HFFc6 (cell line): ENCODE measurements at regions not wholly inside any gene's neighbourhood (a gene's known extent, or its start where the extent isn't known, plus 50 kb on each side); places are given as distances from the start of the nearest gene placed in this dataset.

Experiments
- DNase-seq: peaks from one replicate; pipeline ENCODE4 v3.0.0-alpha.2; 2018
- H3K27ac Mint-ChIP-seq: 2 replicates; pipeline ENCODE4 v1.8.0; 2020; ENCODE audit warnings: mild to moderate bottlenecking, mixed read lengths
- H3K27me3 Mint-ChIP-seq: 2 replicates; pipeline ENCODE4 v1.8.0; 2021; ENCODE audit warnings: mild to moderate bottlenecking, moderate library complexity, mixed read lengths; ENCODE audit not compliant: insufficient read depth
- H3K36me3 Mint-ChIP-seq: 2 replicates; pipeline ENCODE4 v1.8.0; 2021; ENCODE audit warnings: low read depth, mixed read lengths
- H3K4me1 Mint-ChIP-seq: 2 replicates; pipeline ENCODE4 v1.8.0; 2020; ENCODE audit warnings: low read depth, mixed read lengths
- H3K4me3 Mint-ChIP-seq: 2 replicates; pipeline ENCODE4 v1.8.0; 2020; ENCODE audit warnings: mild to moderate bottlenecking, moderate library complexity, mixed read lengths
- H3K9me3 Mint-ChIP-seq: 2 replicates; pipeline ENCODE4 v1.8.0; 2020; ENCODE audit warnings: mild to moderate bottlenecking, mixed read lengths
- CTCF ChIP-seq: fragments of 200-600 bp; sonication (generic); IDR thresholded peaks from 2 replicates; pipeline ENCODE4 v1.5.0; 2021; ENCODE audit warnings: antibody characterized with exemption, mild to moderate bottlenecking

GRCh38 chr11:34750692-34751405, 130.0 kb downstream of the EHF start:
- no peak overlapping the region for H3K4me3 Mint-ChIP-seq
- no peaks in the 10 kb centered on the region for H3K36me3 Mint-ChIP-seq
- H3K27ac Mint-ChIP-seq: no peak overlapping the region
- peaks cover 26% of the 10 kb centered on the region for H3K27me3 Mint-ChIP-seq
- no peak for DNase-seq
- H3K9me3 Mint-ChIP-seq: no peaks in the 10 kb centered on the region
- peaks cover 10% of the 10 kb centered on the region for H3K4me1 Mint-ChIP-seq
- no peak for TF ChIP-seq CTCF

- DNase-seq: peak; percentile 54
- Mint-ChIP-seq H3K4me1 (peaks cover 10% of the 10 kb centered on the region), H3K9me3 (no peaks in the 10 kb centered on the region), H3K27me3 (peaks cover 33% of the 10 kb centered on the region), H3K4me3 (peak overlapping the region; percentile 18; the same call in 1 of the 2 replicates), H3K36me3 (no peaks in the 10 kb centered on the region), H3K27ac (no peak overlapping the region)
- TF ChIP-seq CTCF: no peak
Measured at GRCh38 chr11:34749666-34750659, 129.1 kb downstream of the EHF start.

DNA sequence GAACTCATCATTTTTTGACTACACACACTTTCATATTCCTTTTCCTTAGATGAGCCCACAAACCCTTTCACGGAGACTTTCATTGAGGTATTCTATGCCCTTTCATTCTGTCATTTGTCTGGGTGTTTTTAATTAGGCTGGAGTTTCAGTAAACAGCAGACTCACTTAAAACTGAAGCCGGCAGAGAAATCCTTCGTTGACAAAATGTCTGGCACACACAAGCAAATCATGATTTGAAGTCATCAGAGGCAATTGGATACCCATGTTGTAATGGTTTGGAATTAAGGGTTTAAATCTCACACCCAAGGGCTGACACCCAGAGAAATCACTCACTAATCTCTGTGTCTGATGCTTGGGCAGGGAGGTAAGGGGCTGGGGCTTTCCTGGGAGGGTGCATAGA, 127.1 kb downstream of the EHF start:
- no peak for DNase-seq
- no peak overlapping the region for H3K4me3 Mint-ChIP-seq
- TF ChIP-seq CTCF: no peak
- H3K27me3 Mint-ChIP-seq: peaks cover 35% of the 10 kb centered on the region
- H3K4me1 Mint-ChIP-seq: peaks cover 10% of the 10 kb centered on the region
- no peak overlapping the region for H3K27ac Mint-ChIP-seq
- H3K9me3 Mint-ChIP-seq: no peaks in the 10 kb centered on the region
- H3K36me3 Mint-ChIP-seq: no peaks in the 10 kb centered on the region

GRCh38 chr11:34747251-34747650, 126.4 kb downstream of the EHF start:
- Mint-ChIP-seq H3K9me3 (no peaks in the 10 kb centered on the region), H3K36me3 (no peaks in the 10 kb centered on the region), H3K4me3 (no peak overlapping the region), H3K27ac (no peak overlapping the region), H3K27me3 (peaks cover 39% of the 10 kb centered on the region), H3K4me1 (peaks cover 10% of the 10 kb centered on the region)
- DNase-seq: no peak
- no peak for TF ChIP-seq CTCF

DNA sequence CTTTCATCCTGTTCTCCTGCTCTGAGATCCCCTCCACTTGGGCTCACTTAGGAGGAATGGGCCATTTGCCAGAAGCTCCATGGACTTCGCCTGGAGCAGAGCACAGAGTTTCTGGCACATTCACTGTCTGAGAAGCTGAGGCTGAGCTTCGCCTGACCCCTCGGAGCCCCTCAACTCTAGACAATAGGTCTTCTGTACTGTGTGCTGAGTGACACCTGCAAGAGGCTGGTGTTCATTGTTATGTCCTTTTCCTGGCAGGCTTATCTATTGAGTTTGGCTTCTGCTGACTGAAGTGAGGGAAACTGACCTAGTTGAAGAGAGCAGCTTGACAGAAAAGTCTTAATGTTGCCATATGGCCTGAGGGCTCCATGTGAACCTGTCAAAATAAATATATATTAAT, 124.3 kb downstream of the EHF start:
- no peak for TF ChIP-seq CTCF
- H3K36me3 Mint-ChIP-seq: no peaks in the 10 kb centered on the region
- H3K4me1 Mint-ChIP-seq: peaks cover 5% of the 10 kb centered on the region

More for the DNA sequence above, 124.3 kb downstream of the EHF start:
- H3K27ac Mint-ChIP-seq: no peak overlapping the region
- no peak overlapping the region for H3K4me3 Mint-ChIP-seq
- no peaks in the 10 kb centered on the region for H3K9me3 Mint-ChIP-seq
- H3K27me3 Mint-ChIP-seq: peaks cover 51% of the 10 kb centered on the region
- DNase-seq: no peak
